ENCODE measurements at regions not wholly inside any gene's neighbourhood (a gene's known extent, or its start where the extent isn't known, plus 50 kb on each side); places are given as distances from the start of the nearest gene placed in this dataset.

DNA sequence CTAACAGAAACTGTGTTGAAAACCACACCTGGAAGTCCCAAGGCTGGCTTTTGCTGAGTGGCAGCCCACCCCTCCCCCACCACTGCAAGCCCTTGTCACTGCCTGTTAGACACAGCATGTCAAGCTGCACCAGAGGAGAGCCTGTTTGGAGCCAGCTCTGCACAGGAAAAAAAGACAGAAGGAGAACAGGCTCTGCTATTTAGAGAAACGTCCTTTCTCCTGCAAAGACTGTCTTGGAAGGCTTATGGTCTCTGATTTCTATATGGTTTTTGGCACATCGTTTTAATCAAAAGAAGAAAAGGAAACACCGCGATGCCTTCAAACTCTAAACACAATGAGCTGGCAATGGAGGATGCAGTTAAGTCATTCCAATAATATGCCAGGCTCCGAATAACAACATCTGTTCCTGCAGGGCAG is 275.5 kb downstream of the MAP2K4 start:
- no peak for DNase-seq

DNA sequence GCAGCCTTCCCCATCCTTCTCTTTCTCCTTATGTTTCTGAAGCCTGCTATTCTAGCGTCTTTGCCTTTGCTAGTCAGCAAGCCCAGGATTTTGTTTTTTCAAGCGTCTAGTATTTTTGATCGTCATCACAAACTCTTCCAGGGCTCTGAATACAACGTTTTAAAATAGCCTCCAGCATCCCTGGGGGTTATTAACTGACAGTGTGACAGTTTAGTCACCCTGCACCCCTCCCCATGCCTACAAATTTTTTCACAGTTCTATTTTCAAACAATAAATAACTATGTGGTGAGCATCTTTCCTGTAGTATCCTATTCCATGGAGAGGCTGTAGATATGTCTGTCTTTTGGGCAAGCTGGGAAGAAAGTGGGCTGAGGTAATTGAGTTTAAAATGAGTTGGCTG is 280.9 kb downstream of the MAP2K4 start:
- DNase-seq: no peak

DNA sequence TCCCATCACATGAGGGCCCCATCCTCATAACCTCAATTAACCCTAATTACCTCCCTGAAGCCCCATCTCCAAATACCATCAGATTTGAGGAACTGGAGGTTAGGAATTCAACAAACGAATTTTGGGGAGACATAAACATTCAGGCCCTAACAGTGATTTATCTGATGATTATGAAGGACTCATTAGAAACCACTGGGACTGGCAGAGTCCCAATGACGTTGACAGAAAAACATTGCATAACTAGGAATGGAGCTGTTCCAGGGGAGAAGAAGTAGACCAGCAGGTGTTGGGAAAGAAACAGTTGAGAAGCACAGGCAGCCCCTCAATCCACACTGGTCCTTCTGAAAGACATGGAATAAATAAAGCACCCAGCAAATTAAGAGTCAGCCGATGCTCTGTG is 282.0 kb downstream of the MAP2K4 start:
- no peak for DNase-seq

DNA sequence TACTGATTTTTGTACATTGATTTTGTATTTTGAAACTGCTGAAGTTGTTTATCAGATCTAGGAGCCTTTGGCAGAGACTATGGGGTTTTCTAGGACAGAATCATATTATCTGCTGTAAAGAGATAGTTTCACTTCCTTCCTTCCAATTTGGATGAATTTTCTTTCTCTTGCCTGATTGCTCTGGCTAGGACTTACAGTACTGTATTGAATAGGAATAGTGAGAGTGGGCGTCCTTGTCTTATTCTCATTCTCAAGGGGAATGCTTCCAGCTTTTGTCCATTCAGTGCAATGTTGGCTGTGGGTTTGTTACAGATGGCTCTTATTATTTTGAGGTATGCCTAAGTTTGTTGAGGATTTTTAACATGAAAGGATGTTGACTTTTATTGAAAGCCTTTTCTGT is 290.1 kb downstream of the MAP2K4 start:
- no peak for DNase-seq

DNA sequence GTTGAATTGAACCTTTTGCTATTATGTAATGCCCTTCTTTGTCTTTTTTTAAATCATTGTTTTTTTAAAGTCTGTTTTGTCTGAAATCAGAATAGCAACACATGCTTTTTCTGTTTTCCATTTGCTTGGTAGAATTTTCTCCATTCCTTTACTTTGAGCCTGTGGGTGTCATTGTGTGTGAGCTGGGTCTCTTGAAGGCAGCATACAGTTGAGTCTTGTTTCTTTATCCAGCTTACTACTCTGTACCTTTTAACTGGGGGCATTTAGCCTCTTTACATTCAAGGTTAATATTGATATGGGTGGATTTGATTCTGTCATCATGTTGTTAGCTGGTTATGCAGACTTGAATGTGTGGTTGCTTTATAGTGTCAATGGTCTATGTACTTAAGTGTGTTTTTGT is 292.0 kb downstream of the MAP2K4 start:
- no peak for DNase-seq

DNA sequence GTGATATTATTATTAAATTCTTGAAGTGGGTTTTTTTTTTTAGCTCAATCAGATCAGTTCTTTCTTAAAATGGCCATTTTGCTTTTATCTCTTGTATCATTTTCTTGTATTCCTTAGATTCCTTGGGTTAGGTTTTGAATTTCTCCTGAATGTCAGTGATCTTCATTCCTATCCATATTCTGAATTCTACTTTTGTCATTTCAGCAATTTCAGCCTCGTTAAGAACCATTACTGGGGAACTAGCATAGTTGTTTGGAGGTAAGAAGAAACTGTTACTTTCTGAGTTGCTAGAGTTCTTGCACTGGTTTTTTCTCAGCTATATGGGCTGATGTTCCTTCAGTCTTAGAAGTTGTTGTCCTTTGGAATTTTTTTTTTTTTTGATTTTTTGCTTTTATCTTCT is 293.1 kb downstream of the MAP2K4 start:
- DNase-seq: no peak

DNA sequence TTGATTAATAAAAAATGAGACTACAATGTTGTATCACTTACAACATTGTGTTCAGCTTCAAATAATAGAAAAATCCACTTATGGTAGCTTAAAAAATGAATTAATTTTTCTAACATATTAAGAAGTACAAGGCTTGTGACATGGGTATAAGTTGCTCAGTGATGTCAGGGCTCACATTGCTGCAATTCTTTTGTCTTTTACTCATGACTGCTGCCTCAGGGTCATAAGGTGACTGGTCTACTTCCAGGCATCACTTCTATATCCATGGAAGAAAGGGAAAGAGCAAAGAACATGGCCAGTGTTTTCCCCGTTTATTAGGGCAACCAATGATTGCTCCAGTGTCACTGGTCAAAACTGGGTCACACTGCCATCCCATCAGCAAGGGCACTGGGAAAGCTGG is 295.3 kb downstream of the MAP2K4 start:
- no peak for DNase-seq

DNA sequence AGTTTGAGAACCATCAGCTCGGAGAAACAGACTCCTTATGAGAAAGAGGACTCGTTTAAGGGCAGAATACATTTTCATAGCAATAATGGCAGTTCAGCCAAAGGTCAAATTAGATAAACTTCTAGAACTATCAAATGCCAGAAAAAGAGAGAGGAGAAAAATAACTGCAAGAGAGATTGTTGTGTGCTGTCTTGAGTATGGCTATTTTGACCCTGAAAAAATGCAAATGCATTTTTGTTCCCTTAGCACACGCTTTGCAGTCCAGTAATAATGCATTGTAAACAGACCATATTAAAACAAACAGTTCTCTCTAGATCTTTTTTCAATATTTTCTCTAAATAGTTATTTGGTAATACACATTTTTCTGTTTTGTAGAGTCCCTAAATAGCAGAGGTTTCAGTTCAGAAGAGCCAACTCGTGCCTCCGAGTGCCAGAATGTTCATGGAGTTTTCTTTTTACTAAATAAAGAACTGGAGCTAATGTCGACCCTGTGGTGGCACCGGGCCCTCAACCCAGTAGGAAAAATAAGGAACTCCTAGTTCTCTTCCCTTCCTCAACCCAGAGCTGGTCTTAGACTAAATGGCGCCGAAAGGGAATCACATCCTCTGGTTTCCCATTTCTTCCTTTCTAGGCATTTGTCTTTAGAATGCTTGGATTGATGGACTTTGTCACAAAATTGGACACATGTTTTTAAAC is 298.0 kb downstream of the MAP2K4 start:
- DNase-seq: no peak

DNA sequence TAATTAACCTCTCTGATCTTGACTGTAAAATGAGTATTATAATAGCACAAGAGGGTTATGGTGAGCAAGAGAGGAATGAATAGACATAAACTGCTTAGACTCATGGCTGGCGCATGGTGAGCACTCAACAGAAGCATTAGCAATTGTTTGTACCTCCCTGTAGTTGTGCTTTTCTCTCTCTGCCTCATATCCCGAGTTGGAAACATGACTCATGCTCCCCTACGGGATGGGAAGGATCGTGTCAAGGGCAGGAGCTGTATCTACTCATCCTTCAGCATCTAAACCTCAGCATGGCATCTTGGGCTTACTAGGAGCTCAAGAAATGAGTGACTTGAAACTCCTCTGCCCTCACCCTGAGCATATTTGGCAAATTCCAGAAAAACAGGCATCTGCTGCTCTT is 299.6 kb downstream of the MAP2K4 start:
- no peak for DNase-seq

DNA sequence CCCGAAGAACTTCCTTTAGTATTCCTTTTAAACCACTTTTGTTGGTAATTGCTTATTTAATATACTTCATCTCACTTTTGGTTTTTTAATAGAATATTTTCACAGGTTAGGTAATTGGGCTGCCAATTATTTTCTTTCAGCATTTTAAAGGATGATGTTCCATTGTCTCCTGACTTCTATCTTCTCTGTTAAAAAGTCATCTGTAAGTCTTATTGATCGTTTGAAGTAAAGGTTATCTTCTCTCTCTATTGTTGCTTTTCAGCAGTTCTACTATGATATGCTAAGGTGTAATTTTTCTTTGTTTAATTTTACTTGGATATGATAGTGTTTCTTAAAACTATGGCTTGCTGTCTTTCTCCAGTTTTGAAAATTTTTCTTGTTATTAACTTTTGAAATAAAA is 307.5 kb downstream of the MAP2K4 start:
- no peak for DNase-seq

DNA sequence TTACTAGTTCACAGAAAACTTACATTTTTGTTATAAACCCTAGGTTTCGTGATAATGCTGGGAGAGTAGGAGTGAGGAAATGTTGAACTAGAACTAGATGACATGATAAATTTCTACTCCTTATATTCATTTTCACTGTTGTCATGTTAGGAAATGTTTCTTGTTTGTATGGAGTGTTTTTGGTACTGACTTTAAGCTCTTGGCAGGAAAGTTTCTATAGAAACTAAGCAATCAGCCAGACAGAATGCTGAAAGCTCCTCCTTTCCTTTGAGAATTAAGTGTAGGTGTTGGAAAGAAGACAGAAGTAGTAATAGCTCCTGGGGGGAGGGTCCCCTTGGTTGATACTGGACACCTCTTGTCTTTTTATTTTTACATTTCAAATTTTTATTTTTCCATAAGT is 309.8 kb downstream of the MAP2K4 start:
- DNase-seq: no peak

DNA sequence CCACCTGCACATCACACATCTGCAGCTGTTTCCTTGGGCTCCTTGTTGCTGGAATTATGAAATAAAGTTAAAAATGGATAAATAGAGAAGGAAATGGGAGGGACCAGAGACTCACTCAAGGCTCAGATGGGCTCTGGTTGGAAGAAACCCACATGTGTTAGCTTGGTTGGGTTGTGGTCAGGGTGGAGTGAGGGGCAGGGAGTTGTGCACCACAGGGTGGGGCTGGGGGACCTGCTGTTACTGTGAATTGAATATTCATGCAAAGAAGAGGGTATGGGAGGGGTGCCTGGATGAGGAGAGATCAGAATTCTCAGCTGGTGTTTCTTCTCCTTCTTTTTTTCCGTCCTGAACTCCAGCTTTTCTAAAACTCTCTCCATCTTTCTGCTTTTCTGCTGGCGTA is 320.7 kb downstream of the MAP2K4 start:
- no peak for DNase-seq

DNA sequence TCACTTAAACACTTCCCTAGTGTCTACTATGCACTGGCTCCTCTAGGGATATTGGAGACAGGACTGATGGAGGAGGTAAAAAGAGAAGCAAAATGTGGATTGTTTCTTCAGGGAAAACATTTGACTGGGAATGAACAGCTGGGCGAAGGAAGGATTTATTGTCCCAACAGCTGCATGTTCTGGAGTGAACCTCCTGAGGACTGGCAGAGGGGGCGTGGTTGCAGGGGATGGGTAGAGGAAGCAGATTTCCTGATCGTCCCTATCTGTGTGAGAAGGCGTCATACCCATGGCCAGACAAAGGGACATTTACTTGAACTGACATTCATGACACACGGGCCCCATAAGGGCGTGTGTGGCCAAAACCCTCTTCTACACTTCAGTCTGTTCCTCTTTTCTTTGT is 321.5 kb downstream of the MAP2K4 start:
- DNase-seq: no peak

DNA sequence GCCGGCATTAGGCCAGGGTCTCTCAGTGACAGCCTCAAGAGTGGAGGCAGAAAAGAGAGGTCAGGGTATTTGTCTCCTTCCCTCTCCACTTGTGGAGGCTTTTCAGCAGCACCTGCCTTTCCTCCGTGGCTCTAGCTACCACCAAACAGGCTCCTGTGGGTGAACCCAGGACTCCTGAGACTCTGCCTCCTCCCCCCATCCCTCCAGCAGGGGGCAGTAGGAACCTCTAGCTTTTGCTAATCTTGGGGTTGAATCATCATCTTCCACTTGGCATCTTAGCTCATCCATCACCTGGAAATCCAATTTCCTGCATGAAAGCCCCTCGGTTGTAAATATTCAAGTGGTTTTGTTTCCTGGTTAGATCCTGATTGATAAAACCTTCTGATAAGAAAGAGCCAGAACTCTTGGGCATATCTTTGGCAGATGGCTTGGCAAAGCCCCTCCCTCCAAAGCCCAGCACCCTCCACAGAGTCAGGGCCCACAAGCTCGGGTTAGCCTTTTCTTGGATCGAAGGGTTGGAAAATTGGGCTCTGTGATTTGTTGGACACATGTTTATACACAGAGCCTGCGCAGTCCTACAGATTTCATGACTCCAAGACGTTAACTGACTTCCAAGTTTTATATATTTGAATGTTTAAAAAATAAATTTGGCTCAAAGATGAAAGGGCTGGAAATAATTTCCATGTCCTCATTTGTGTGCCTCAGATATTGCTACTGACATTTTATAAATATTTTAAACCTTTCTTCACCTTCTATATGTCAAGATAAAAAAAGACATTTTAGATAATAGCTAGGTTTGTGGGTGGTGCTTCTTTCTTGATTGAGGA is 322.1 kb downstream of the MAP2K4 start:
- peak; percentile 1 for DNase-seq

DNA sequence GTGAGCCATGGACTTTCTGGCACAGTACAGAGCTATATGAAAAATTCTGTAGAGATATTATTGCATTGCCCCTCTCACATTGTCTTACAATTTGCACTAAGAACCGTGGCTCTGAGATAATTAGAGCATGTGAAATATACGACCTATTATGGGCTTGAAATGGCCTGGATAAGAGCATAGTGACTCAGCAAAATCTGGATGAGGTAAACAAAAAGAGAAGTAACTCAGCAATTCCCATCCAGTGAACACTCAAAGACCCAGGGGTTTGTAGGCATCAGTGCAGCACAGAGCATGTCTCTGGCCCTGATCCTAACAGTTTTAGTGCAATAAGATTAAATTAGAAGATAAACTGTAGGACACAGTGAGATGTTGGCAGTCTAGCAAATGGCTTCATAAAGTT is 317.2 kb upstream of the MYOCD start:
- peak; percentile 2 for DNase-seq

DNA sequence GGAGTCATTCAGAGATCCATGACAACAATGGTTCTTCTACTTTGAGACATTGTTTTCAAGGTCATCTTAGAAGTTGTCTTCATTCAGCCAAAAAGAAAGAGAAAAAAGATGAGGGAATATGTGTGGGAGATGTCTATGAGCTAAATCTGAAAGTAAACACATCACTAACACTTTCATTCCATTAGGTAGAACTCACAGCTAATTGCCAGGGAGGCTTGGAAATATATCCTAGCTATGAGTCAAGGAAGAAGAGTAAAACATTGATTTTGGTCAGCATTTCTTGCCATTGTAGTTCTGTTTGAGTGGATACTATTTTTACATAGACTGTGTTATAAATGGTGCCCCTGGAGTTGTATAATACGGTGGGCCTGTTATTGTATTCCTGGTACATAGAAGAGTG is 316.4 kb upstream of the MYOCD start:
- no peak for DNase-seq

DNA sequence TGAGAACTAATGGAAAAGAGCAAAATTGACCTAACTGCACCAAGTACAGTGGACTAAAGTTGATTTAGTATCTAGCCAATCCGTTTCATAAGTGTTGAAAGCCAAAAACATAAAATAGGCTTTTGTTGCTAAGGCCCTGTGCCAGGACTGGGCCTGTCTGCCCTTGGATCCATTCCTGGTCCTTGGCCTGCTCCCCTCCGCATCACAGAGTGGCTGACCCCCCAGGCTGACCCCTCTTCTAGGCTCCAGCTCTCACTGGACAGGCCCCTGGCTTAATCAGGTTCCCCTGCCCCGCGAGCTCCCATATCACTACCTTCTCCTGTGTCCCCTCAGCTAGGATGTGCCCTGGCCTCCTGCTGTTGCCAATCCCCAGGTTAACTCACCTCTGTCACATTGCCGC is 313.6 kb upstream of the MYOCD start:
- DNase-seq: no peak

DNA sequence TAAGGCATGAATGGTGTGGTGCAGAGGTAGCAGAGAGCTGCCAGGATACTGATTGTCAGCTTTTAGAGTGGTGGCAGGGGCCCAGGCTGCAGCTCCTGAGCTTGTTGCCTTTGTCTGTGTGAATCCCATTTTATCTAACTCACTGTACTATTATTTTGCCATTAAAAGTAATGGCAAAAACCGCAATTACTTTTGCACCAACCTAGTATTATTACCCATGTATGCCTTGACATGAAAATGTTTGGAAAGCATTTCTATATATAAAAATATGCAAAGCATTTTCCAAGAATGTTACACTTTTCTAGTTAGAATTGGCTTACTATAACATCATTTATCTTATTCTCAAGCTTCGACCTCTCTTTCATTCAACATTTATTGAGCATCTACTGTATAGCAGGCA is 308.1 kb upstream of the MYOCD start:
- DNase-seq: no peak

DNA sequence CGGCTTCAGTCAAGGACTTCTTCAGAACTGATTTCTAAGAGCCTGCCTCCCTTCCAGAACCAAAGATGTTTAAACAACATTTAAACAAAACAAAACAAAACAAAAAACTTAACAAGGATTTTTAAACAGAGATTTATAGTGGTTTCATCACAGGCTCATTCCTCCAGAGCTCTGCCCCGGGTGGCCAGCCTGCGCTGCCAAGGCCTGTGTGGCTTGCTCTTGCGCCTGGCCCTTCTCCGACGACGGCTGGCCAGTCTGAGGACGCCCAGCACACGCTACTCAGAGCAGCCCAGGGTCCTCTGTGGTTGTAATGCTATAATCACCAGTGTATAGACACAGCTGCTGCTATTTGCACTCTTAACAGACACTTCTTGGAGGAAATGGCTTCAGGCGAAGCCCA is 307.2 kb upstream of the MYOCD start:
- no peak for DNase-seq

DNA sequence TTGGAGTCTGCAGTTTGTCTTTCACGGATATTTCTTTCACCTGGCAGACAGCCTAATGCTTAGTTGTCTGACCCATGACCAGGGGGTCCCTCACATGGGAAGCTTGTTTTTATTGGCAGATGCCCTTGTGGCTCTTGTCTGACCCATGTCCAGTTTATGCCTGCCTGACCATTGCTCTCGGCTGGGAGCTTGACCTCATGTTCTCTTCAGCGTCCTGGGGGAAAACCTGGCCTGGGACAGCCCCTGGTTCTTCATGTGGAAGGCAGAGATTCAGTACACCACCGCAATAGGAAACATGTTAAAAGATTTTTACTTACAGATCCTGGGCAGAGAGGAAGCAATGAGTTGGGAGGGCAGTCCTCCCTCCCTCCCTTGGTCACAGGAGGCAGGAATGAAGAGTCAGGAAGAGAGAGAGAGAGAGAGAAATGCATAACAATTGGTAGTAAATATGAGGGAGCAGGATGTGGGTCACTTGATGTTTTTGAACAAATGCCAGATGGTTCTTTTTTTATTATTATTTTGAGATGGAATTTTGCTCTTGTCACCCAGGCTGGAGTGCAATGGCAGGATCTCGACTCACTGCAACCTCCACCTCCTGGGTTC is 302.7 kb upstream of the MYOCD start:
- DNase-seq: no peak

DNA sequence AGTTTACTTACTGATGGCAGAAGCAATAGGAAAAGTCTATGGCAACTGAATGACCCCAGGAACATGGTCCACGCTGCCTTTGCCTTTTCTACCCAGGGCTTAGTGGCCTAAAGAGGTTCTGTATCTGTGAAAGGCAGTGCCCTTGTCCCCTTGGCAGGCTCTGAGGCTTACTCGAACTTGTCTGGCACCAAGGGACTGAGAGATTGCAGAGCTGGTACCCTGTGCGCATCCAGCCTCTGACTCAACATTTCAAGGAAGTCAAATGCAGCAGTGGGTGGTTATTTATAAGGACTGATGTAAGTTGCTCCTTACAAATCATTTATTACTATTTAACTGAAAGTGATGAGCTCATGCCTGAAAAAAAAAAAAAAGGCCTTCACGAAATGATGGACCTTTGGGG is 299.9 kb upstream of the MYOCD start:
- no peak for DNase-seq

DNA sequence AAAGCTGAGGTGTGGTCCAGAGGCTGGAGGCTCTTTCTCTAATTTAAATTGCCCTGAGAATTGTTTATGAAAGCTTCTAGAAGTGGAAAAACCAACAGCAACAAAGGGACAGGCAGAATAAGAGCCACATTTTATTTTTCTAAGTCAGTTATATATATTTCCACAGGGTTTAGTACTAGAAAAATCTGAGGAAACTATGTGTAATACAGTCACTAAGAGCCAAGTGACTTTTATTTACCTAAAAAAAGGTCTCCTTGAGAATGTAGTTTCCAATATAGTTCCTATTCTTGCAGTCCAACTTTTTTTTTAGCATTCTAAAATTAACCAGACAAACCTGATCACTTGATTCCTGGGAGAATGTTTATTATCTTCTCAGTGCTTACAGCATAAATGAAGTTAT is 296.6 kb upstream of the MYOCD start:
- no peak for DNase-seq

DNA sequence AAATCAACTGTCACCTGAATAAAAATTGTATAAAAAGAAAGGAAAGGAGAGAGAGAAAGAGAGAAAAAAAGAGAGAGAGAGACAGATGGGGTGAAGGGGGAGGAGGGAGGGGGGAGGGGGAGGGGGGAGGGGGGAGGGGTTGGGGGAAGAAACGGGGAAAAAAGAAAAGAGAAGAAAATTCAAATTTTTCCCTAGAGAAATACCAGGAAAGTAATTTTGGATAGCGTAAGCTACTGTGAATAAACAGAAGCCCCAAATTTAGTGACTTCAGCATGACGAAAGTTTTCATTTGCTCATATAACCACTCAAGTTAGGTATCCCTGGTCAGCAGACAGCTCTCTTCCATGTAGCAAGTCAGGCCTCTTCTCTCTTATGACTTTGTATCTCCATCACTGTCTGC is 289.4 kb upstream of the MYOCD start:
- no peak for DNase-seq

DNA sequence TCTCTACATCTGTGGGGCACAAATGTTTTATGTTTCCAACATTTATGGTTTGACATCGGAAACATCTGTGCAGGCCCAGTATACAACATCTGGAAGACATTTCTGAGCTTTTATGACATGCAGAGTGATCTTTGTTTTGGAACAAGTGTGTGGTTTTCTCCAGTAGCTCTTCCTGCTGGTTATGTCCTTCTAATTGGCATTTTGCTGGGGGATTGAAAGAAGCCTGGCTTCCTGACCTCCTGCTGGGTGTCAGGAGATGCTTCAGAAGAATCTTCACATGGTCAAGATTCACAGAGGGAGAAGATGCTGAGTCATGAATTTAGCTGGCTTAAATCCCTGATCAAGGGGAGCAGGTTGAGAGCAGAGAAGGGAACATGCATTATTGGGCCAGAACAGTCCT is 279.5 kb upstream of the MYOCD start:
- DNase-seq: no peak

Measured in hematopoietic multipotent progenitor cell treated with erythropoietin and hydrocortisone succinate and interleukin-3 and kit ligand, for 4 days (in vitro differentiated cells).